GM19455 (cell line): ENCODE measurements at regions not wholly inside any gene's neighbourhood (a gene's known extent, or its start where the extent isn't known, plus 50 kb on each side); places are given as distances from the start of the nearest gene placed in this dataset.
"Not testable (repeated sequence)": the region's sequence is repeated elsewhere in the genome, so short reads cannot be mapped to it uniquely, and the experiment has no call there.

ENCODE experiments used
- ATAC-seq: cut with Tn5 transposase; IDR thresholded peaks from one replicate; pipeline ENCODE4 v1.9.1; 2021; ENCODE audit not compliant: unreplicated experiment

DNA sequence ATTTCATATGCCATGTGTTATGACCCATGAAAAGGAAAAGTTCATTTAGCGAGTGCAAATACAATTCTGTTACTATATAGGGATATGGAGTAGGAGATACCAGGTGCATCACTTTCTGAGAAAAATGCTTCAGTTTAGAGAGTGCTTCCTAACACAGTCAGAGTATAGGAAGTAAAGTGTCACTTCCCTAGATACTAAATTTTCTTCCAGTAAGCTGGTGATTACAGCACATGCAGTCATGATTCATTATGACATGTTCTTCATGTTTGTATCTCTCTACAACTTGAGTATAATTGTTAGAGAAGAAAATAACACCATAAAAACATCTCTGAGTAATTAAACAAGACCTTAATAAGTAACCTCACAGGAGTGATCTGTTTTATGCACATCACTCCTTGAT lies 837.0 kb downstream of the DNAH5 start:
- no peak for ATAC-seq

DNA sequence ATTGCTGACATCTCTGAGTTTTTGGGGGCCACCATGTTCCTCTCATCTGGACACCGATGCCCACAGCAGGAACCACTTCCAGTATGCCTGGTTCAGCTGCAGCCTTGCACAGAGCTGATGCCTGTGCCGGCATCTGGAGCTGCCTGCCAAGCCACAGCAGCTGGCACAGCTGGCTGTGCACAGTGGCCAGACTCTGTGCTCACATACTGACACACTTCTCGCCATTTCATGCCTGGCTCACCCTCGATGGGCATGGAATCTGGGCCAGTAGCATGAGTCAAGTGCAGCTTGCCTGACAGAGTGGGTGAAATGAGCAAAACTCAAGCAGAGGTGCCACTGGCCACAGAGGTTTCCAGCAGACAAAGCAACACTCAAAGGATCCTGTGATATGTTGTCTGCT lies 863.4 kb downstream of the DNAH5 start:
- no peak for ATAC-seq

GRCh38 chr5:13072936-13073335 lies 871.6 kb downstream of the DNAH5 start:
- not testable (repeated sequence) for ATAC-seq

DNA sequence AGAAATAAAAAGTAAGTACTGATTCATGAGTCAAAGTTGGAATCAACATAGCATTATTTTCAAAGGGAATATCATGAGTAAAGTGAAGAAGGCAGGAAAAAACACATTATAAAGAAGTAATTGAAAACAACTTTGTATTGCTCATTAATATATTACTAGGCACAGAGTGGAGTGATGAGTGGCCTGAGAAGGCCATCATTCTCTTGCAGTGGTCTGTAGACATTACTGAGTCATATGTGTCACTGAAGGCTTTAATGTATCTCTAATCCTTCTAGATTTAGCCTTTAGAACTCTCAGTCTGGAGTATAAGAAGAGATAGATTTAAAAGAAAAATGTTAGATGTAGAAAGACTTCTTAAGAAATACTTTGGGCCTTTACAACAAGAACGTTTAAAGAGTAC lies 881.4 kb downstream of the DNAH5 start:
- no peak for ATAC-seq

- ATAC-seq, result no peak
These were observed 898.5 kb downstream of the DNAH5 start for GRCh38 chr5:13045897-13046551.

DNA sequence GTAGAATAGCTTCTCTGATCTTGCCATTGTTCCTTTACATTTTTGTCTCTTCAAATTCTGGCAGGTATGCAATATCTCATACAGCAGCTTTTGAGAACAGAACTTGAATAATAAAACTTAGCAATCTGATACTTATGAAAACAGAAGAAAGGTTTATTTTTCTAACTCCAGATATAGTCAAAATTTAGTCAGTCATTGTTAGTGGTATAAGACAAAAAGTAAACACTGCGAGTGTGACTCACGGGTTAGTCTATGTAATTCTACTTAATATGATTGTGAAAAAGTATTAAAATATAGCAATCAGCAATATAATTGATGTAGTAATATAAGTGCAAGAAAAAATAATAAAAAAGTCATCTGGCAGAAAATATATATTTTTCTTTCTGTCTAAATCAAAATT lies 910.4 kb downstream of the DNAH5 start:
- no peak for ATAC-seq

DNA sequence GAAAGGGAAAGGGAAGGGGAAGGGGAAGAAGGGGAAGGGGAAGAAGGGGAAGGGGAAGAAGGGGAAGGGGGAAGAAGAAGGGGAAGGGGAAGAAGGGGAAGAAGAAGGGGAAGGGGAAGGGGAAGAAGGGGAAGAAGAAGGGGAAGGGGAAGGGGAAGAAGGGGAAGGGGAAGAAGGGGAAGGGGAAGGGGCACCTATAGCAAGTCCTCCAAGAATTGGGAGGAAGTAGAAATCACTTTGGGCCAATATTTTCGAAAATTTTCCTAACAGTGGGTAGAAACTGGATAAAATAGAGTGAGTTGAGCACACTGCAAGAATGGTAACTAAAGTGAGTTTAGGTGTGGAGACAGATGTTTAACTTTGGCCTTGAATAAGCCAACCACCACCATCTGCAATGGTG lies 915.3 kb downstream of the DNAH5 start:
- no peak for ATAC-seq

DNA sequence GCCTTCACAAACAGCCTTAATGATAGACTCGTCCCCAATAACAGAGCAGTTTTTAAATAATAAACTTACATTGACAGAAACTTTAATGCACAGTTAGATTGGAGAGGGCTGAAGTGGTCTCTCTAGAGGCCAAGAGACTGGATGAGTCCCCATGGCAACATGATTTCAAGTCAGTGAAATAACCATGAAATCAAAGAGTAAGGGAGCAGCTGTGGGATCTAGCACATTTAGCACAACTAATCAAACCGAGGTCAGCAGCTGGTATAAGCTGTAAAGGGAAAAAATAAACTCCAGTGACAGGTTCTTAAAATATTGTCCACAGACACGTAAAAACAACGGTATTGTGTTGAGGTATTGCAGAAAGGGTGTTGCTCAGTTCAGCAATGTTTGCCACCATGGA lies 916.6 kb downstream of the DNAH5 start:
- no peak for ATAC-seq

GRCh38 chr5:13019729-13020128 lies 924.8 kb downstream of the DNAH5 start:
- no peak for ATAC-seq

- no peak for ATAC-seq
These were observed 941.0 kb downstream of the DNAH5 start for GRCh38 chr5:13003457-13003856.

- no peak for ATAC-seq
These were observed 944.8 kb downstream of the DNAH5 start for GRCh38 chr5:12999667-13000066.

DNA sequence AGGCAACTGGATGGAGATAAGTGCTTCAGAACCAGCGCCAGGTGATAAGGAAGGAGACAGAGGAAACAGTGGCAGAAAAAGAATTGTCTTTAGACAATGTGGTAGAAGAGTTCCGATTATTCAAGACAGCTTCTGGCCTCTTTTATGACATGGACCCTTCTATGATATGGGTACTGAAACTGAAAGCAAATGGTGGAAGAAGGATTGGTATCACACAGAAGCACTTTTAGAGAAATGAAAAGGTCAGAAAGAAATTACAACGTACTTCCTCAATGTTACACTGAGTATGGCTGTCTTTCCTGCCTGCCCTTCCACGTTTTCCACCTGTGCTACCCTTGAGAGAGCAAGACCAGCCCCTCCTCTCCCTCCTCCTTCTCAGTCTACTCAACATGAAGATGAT lies 959.3 kb downstream of the DNAH5 start:
- ATAC-seq, result no peak

- no peak for ATAC-seq
These were observed 969.6 kb downstream of the DNAH5 start for GRCh38 chr5:12974856-12975255.

DNA sequence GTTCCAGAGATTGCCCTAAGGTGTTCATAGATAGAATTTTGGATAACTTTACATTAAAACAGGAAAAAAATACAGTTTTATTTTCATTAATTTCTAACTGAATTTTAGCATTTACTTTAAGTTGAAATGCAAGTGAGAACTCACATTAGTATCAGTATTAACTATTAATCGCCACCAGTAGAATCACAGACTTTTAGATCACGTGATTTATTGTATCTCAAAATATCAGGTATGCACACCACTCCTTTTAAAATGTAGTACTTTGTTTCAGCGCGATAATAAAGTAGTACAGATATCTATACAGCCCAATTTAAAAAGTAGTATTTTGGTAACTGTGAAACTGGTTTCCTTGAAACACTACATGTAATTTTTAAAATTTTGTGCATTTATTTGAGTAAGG lies 978.7 kb downstream of the DNAH5 start:
- ATAC-seq, result no peak

- no peak for ATAC-seq
These were observed 984.8 kb downstream of the DNAH5 start for GRCh38 chr5:12959713-12960112.

- ATAC-seq, result no peak
These were observed 992.1 kb downstream of the DNAH5 start for GRCh38 chr5:12952409-12952808.

GRCh38 chr5:12951846-12952245 lies 992.6 kb downstream of the DNAH5 start:
- no peak for ATAC-seq

DNA sequence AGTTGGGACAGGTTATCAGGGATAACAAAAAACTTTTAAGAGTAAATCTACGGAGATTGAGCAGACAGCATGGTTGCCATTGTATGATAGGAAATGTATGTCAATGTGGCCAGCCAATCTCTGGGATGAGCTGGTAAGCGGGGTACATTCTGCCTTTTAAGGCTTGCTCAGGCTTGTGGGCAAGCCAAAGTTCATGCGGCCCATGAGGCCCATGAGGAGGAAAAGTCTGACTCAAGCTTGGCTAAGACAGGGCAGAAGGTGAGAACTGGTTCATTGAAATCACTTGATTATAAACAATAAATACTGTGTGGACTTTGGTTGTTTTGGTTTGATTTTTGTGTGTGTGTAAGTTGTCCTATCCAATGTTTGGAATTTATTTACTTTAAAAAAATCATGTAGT lies 997.1 kb downstream of the DNAH5 start:
- no peak for ATAC-seq

- not testable (repeated sequence) for ATAC-seq
These were observed 999.0 kb downstream of the DNAH5 start for GRCh38 chr5:12945477-12945876.

GRCh38 chr5:12936221-12936620 lies 1008.3 kb downstream of the DNAH5 start:
- no peak for ATAC-seq

DNA sequence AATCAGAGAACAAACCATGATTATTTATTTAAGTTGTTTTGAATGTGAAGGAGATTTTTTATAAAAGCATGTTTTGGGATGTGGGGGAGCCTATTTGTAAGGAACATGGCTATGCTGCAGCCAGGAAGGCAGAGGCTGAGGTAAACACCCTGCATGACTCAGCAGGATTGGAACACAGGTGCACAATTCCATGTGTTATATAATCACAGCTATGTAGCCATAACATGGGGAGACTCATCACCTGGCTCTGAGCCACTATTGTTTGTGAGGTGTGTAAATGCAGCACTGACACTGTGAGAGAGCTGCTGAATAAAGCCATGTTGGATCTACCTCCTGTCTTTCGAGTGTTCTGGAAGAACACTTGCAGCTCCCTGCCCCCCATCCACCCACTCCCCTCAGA lies 1009.8 kb downstream of the DNAH5 start:
- ATAC-seq, result no peak

- ATAC-seq, result no peak
These were observed 1016.3 kb upstream of the CTNND2 start for GRCh38 chr5:12920527-12920926.

GRCh38 chr5:12911156-12911555 lies 1006.9 kb upstream of the CTNND2 start:
- no peak for ATAC-seq
